ENCODE measurements at regions not wholly inside any gene's neighbourhood (a gene's known extent, or its start where the extent isn't known, plus 50 kb on each side); places are given as distances from the start of the nearest gene placed in this dataset.
A peak's percentile ranks its signal among the peaks of the same experiment; 100 is the strongest.

DNA sequence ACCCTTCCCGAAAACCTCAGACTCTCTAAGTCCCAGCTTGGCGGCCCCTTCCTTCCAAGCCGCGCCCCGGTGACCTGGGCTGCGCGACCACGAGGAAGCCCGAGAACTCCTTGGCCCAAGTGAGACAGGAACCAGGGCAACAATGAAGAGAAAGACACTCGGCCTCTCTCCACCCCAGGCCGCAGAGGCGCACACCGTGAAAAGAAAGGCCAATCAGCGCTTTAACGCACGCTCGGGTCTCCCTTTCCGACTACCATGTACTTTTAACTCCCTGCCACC lies 166.4 kb upstream of the PPP1R3A start:
- no TSS peak for BruUV-seq (replicated peaks)

More for the DNA sequence above, 166.4 kb upstream of the PPP1R3A start:
- Histone ChIP-seq H4K20me1 (ENCODE audit: insufficient read depth) (no peaks in the 10 kb centered on the region), H3K9me3 (ENCODE audit: control insufficient read depth in 1 of 2, insufficient read depth in 1 of 2, low read depth in 1 of 2, low read length in 2 of 2) (no peaks in the 10 kb centered on the region), H3K27me3 (ENCODE audit: insufficient read depth, low read length) (no peaks in the 10 kb centered on the region), H3K4me2 (ENCODE audit: low read length) (peak overlapping the region; percentile 99), H3K4me1 (ENCODE audit: control insufficient read depth in 1 of 2, insufficient read depth in 2 of 2, low read length in 2 of 2) (peaks cover 4 to 27% of the 10 kb centered on the region in 2 experiments; a peak in 3 of 4 replicates), H2AFZ (ENCODE audit: low read depth, low read length, poor library complexity, severe bottlenecking) (peak overlapping the region; percentile 98), H3K9ac (ENCODE audit: low read length) (peak overlapping the region; percentile 58), H3K4me3 (replicated peaks in 1 of 2; ENCODE audit: low read depth in 1 of 2, low read length in 2 of 2) (peak overlapping the region; percentile 59 to 80), H3K27ac (ENCODE audit: low read depth, low read length) (no peak overlapping the region), H3K9me2 (ENCODE audit: insufficient read depth) (no peaks in the 10 kb centered on the region), H3K36me3 (ENCODE audit: control insufficient read depth in 1 of 2, insufficient read depth in 2 of 2, low read length in 2 of 2) (no peaks in the 10 kb centered on the region), H3K79me2 (ENCODE audit: insufficient read depth, low read length) (no peaks in the 10 kb centered on the region)
- POLR2A ChIA-PET: interaction anchor here (0.7 kb wide), 1 partner anchor 54 kb away, joined by 3 read pairs; no protein-coding TSS in a partner anchor
- TF ChIP-seq, protein P1, sequence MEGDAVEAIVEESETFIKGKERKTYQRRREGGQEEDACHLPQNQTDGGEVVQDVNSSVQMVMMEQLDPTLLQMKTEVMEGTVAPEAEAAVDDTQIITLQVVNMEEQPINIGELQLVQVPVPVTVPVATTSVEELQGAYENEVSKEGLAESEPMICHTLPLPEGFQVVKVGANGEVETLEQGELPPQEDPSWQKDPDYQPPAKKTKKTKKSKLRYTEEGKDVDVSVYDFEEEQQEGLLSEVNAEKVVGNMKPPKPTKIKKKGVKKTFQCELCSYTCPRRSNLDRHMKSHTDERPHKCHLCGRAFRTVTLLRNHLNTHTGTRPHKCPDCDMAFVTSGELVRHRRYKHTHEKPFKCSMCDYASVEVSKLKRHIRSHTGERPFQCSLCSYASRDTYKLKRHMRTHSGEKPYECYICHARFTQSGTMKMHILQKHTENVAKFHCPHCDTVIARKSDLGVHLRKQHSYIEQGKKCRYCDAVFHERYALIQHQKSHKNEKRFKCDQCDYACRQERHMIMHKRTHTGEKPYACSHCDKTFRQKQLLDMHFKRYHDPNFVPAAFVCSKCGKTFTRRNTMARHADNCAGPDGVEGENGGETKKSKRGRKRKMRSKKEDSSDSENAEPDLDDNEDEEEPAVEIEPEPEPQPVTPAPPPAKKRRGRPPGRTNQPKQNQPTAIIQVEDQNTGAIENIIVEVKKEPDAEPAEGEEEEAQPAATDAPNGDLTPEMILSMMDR (IDR thresholded peaks at IDR 0.05 in 2 of 3, conservative IDR thresholded peaks at IDR 0.05 in 1 of 3; ENCODE audit: borderline replicate concordance in 1 of 3, insufficient read depth in 1 of 3, low read depth in 2 of 3, low read length in 2 of 3): no peak
- TF ChIP-seq, protein P2, sequence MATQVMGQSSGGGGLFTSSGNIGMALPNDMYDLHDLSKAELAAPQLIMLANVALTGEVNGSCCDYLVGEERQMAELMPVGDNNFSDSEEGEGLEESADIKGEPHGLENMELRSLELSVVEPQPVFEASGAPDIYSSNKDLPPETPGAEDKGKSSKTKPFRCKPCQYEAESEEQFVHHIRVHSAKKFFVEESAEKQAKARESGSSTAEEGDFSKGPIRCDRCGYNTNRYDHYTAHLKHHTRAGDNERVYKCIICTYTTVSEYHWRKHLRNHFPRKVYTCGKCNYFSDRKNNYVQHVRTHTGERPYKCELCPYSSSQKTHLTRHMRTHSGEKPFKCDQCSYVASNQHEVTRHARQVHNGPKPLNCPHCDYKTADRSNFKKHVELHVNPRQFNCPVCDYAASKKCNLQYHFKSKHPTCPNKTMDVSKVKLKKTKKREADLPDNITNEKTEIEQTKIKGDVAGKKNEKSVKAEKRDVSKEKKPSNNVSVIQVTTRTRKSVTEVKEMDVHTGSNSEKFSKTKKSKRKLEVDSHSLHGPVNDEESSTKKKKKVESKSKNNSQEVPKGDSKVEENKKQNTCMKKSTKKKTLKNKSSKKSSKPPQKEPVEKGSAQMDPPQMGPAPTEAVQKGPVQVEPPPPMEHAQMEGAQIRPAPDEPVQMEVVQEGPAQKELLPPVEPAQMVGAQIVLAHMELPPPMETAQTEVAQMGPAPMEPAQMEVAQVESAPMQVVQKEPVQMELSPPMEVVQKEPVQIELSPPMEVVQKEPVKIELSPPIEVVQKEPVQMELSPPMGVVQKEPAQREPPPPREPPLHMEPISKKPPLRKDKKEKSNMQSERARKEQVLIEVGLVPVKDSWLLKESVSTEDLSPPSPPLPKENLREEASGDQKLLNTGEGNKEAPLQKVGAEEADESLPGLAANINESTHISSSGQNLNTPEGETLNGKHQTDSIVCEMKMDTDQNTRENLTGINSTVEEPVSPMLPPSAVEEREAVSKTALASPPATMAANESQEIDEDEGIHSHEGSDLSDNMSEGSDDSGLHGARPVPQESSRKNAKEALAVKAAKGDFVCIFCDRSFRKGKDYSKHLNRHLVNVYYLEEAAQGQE (IDR thresholded peaks at IDR 0.05; ENCODE audit: low read depth): no peak
- CTCF ChIA-PET: no interaction called here
- ATAC-seq (peak; percentile 9), DNase-seq (ENCODE audit: low read depth, low spot score) (no peak)
- RAD21 ChIA-PET (ENCODE audit: low non-redundant PET in 1 of 2, low total read pairs in 2 of 2, uncharacterized antibody in 2 of 2, unreplicated experiment in 2 of 2): no interaction called here
- intact Hi-C loops (cut with micrococcal nuclease): loop anchor here (10.0 kb wide), 1 partner anchor 1590 kb away; no protein-coding TSS in a partner anchor

Data from HCT116 (cell line).